SK-N-SH treated with all-trans-retinoic acid at 6 μM for 48 hours (cell line): ENCODE measurements at regions not wholly inside any gene's neighbourhood (a gene's known extent, or its start where the extent isn't known, plus 50 kb on each side); places are given as distances from the start of the nearest gene placed in this dataset.
A peak's percentile ranks its signal among the peaks of the same experiment; 100 is the strongest.

Experiments
- ATAC-seq: fragments of 200-7000 bp; cut with Tn5 transposase; 3 replicates; pipeline ENCODE4 v1.9.1; 2020; ENCODE audit warnings: mild to moderate bottlenecking, moderate library complexity
- ARNTL ChIP-seq: fragments of 450-650 bp; formaldehyde crosslinking; IDR thresholded peaks from 2 replicates; pipeline ENCODE4 v1.5.0; 2020; ENCODE audit warnings: low read depth, mild to moderate bottlenecking, moderate library complexity, borderline replicate concordance
- BACH2 ChIP-seq: fragments of 250-450 bp; sonication (Bioruptor Pico); IDR thresholded peaks from 2 replicates; pipeline ENCODE4 v1.9.0; 2021; ENCODE audit warnings: mild to moderate bottlenecking, borderline replicate concordance
- CREB5 ChIP-seq: fragments of 250-450 bp; sonication (Bioruptor Pico); IDR thresholded peaks from 2 replicates; pipeline ENCODE4 v1.5.1; 2020; ENCODE audit warnings: low read depth, mild to moderate bottlenecking, moderate library complexity
- CSDC2 ChIP-seq: fragments of 250-450 bp; sonication (Bioruptor Pico); IDR thresholded peaks from 2 replicates; pipeline ENCODE4 v1.5.0; 2020; ENCODE audit warnings: mild to moderate bottlenecking, moderate library complexity
- ESRRG ChIP-seq: fragments of 250-450 bp; sonication (Bioruptor Pico); IDR thresholded peaks from 2 replicates; pipeline ENCODE4 v1.6.1; 2021; ENCODE audit warnings: mild to moderate bottlenecking
- ISL1 ChIP-seq: fragments of 250-450 bp; sonication (Bioruptor Pico); IDR thresholded peaks from 2 replicates; pipeline ENCODE4 v2.1.2; 2022; ENCODE audit warnings: mild to moderate bottlenecking, moderate library complexity
- OSR1 ChIP-seq: fragments of 250-450 bp; sonication (Bioruptor Pico); IDR thresholded peaks from 2 replicates; pipeline ENCODE4 v1.8.0; 2022; ENCODE audit warnings: moderate library complexity, mild to moderate bottlenecking, inconsistent platforms
- POU6F1 ChIP-seq: fragments of 250-450 bp; sonication (Bioruptor Pico); IDR thresholded peaks from 2 replicates; pipeline ENCODE4 v1.8.0; 2021; ENCODE audit warnings: low read depth, mild to moderate bottlenecking, moderate library complexity, borderline replicate concordance
- PPARA ChIP-seq: fragments of 250-450 bp; sonication (Bioruptor Pico); IDR thresholded peaks from 2 replicates; pipeline ENCODE4 v1.5.0; 2020; ENCODE audit warnings: mild to moderate bottlenecking, borderline replicate concordance
- RARB ChIP-seq: fragments of 250-450 bp; sonication (Bioruptor Pico); IDR thresholded peaks from 2 replicates; pipeline ENCODE4 v1.8.0; 2021; ENCODE audit warnings: mild to moderate bottlenecking, moderate library complexity
- SNAI2 ChIP-seq: fragments of 250-450 bp; sonication (Bioruptor Pico); IDR thresholded peaks from 2 replicates; pipeline ENCODE4 v1.5.0; 2020; ENCODE audit warnings: mild to moderate bottlenecking, moderate library complexity
- TCF4 ChIP-seq: fragments of 250-450 bp; sonication (Bioruptor Pico); IDR thresholded peaks from 2 replicates; pipeline ENCODE4 v1.8.0; 2021; ENCODE audit warnings: mild to moderate bottlenecking, moderate library complexity, borderline replicate concordance
- TOX ChIP-seq: fragments of 250-450 bp; sonication (Bioruptor Pico); IDR thresholded peaks from 2 replicates; pipeline ENCODE4 v1.8.0; 2021; ENCODE audit warnings: mild to moderate bottlenecking, moderate library complexity, borderline replicate concordance
- ZFP3 ChIP-seq: fragments of 250-450 bp; sonication (Bioruptor Pico); IDR thresholded peaks from 2 replicates; pipeline ENCODE4 v1.5.0; 2020; ENCODE audit warnings: mild to moderate bottlenecking, moderate library complexity
- ZFP30 ChIP-seq: fragments of 450-650 bp; formaldehyde crosslinking; IDR thresholded peaks from 2 replicates; pipeline ENCODE4 v1.5.0; 2022; ENCODE audit warnings: mild to moderate bottlenecking, moderate library complexity
- ZNF565 ChIP-seq: fragments of 450-650 bp; formaldehyde crosslinking; conservative IDR thresholded peaks from 2 replicates; pipeline ENCODE4 v1.5.0; 2020; ENCODE audit warnings: low read depth, mild to moderate bottlenecking, moderate library complexity
- ZNF70 ChIP-seq: fragments of 450-650 bp; formaldehyde crosslinking; IDR thresholded peaks from 2 replicates; pipeline ENCODE4 v1.5.0; 2020; ENCODE audit warnings: mild to moderate bottlenecking, moderate library complexity
- ZNF8 ChIP-seq: fragments of 450-650 bp; formaldehyde crosslinking; IDR thresholded peaks from 2 replicates; pipeline ENCODE4 v1.5.0; 2020; ENCODE audit warnings: mild to moderate bottlenecking, moderate library complexity
- TF ChIP-seq, protein P1 (sequence below): fragments of 250-450 bp; sonication (Bioruptor Pico); IDR thresholded peaks from 2 replicates; pipeline ENCODE4 v1.5.0; 2020; ENCODE audit warnings: mild to moderate bottlenecking, moderate library complexity
- TF ChIP-seq, protein P2 (sequence below): fragments of 250-450 bp; sonication (Bioruptor Pico); IDR thresholded peaks from 2 replicates; pipeline ENCODE4 v1.8.0; 2020; ENCODE audit warnings: mild to moderate bottlenecking, moderate library complexity, borderline replicate concordance

- ATAC-seq: no peak
- TF ChIP-seq ZNF8 (CRISPR knock-in tag) (no peak), ZFP30 (no peak), TCF4 (no peak), CREB5 (CRISPR knock-in tag) (no peak), POU6F1 (CRISPR knock-in tag) (no peak)
- TF ChIP-seq, protein P1, sequence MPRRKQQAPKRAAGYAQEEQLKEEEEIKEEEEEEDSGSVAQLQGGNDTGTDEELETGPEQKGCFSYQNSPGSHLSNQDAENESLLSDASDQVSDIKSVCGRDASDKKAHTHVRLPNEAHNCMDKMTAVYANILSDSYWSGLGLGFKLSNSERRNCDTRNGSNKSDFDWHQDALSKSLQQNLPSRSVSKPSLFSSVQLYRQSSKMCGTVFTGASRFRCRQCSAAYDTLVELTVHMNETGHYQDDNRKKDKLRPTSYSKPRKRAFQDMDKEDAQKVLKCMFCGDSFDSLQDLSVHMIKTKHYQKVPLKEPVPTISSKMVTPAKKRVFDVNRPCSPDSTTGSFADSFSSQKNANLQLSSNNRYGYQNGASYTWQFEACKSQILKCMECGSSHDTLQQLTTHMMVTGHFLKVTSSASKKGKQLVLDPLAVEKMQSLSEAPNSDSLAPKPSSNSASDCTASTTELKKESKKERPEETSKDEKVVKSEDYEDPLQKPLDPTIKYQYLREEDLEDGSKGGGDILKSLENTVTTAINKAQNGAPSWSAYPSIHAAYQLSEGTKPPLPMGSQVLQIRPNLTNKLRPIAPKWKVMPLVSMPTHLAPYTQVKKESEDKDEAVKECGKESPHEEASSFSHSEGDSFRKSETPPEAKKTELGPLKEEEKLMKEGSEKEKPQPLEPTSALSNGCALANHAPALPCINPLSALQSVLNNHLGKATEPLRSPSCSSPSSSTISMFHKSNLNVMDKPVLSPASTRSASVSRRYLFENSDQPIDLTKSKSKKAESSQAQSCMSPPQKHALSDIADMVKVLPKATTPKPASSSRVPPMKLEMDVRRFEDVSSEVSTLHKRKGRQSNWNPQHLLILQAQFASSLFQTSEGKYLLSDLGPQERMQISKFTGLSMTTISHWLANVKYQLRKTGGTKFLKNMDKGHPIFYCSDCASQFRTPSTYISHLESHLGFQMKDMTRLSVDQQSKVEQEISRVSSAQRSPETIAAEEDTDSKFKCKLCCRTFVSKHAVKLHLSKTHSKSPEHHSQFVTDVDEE (CRISPR knock-in tag): no peak
These were observed 380.0 kb upstream of the ADGRL2 start for GRCh38 chr1:81420760-81421159.

GRCh38 chr1:81414488-81415015 is 386.2 kb upstream of the ADGRL2 start:
- peak; percentile 46; the same call in 1 of the 3 replicates for ATAC-seq
- TF ChIP-seq OSR1 (CRISPR knock-in tag) (no peak), ISL1 (no peak), TOX (CRISPR knock-in tag) (no peak), ZFP3 (CRISPR knock-in tag) (no peak)

DNA sequence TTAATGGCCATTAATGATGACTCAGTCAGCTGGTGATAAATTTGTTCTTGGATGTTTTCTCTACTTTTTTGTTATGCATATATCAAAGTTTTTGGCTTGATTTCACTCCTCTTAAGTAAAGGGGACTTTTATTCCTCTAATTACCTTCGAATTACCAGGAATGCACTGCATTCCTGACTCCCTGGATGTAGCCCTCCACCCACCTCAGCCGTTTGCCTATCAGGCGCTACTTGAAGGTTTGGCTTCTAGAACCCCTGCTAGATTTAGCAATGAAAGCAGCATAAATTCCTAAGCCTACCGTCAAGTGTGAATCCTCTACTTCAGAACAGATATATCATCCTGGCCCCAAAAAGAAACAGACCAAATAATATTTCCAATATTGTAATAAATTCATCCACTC is 387.8 kb upstream of the ADGRL2 start:
- TF ChIP-seq CSDC2 (CRISPR knock-in tag): no peak
- TF ChIP-seq, protein P2, sequence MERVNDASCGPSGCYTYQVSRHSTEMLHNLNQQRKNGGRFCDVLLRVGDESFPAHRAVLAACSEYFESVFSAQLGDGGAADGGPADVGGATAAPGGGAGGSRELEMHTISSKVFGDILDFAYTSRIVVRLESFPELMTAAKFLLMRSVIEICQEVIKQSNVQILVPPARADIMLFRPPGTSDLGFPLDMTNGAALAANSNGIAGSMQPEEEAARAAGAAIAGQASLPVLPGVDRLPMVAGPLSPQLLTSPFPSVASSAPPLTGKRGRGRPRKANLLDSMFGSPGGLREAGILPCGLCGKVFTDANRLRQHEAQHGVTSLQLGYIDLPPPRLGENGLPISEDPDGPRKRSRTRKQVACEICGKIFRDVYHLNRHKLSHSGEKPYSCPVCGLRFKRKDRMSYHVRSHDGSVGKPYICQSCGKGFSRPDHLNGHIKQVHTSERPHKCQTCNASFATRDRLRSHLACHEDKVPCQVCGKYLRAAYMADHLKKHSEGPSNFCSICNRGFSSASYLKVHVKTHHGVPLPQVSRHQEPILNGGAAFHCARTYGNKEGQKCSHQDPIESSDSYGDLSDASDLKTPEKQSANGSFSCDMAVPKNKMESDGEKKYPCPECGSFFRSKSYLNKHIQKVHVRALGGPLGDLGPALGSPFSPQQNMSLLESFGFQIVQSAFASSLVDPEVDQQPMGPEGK: no peak
- TF ChIP-seq ESRRG: no peak
- no peak for TF ChIP-seq ZNF70 (CRISPR knock-in tag)
- no peak for TF ChIP-seq ARNTL (CRISPR knock-in tag)
- TF ChIP-seq ISL1: no peak
- no peak for TF ChIP-seq ZFP30
- TF ChIP-seq SNAI2 (CRISPR knock-in tag): no peak
- no peak for TF ChIP-seq ZNF565 (CRISPR knock-in tag)

DNA sequence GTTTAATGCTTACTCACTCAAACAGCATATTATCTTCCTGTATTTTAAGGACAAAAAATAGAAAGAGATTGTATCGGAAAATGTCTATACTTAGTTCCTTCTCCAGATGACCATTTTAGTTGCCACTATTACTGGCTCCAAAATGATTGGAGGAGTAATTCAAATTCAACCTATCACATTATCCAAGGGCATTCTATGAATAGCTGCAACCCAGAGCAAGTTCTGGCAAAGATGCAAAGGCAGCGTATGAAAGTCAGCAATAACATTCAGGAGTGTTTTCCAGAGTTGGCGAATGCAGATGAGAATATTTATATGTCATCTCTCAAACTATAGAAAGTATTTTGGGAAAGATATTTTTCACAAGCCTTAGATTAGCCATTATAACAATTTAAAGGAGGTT is 389.8 kb upstream of the ADGRL2 start:
- TF ChIP-seq ZFP30 (no peak), RARB (CRISPR knock-in tag) (no peak), ZNF70 (CRISPR knock-in tag) (no peak), ESRRG (no peak), POU6F1 (CRISPR knock-in tag) (no peak), ISL1 (no peak), BACH2 (CRISPR knock-in tag) (no peak), CSDC2 (CRISPR knock-in tag) (no peak), ZNF8 (CRISPR knock-in tag) (no peak), ARNTL (CRISPR knock-in tag) (no peak), TOX (CRISPR knock-in tag) (no peak), ZFP3 (CRISPR knock-in tag) (no peak), PPARA (CRISPR knock-in tag) (no peak), ZNF565 (CRISPR knock-in tag) (no peak)
- TF ChIP-seq, protein P1 (CRISPR knock-in tag): no peak
- TF ChIP-seq, protein P2: no peak
- no peak for ATAC-seq

More for the DNA sequence above, 387.8 kb upstream of the ADGRL2 start:
- ATAC-seq: no peak
